Heart right ventricle (tissue), 16 donors: ENCODE measurements at regions not wholly inside any gene's neighbourhood (a gene's known extent, or its start where the extent isn't known, plus 50 kb on each side); places are given as distances from the start of the nearest gene placed in this dataset.

Source experiments
- ATAC-seq, 8 donors: fragments of 200-7000 bp; cut with Tn5 transposase; one replicate each; pipeline ENCODE4 v1.9.1; 2020; ENCODE audit warnings: mild to moderate bottlenecking in 8 of 8, moderate library complexity in 8 of 8, moderate number of reproducible peaks in 1 of 8
- DNase-seq, 2 donors: peaks; one replicate each; pipeline ENCODE4 v3.0.0-alpha.2; 2020
- H3K27ac ChIP-seq, 10 donors: fragments of 200-600 bp; sonication (generic) in 2 of 10; one replicate each; pipeline versions ENCODE4 v1.5.0 to v1.8.0; 2020 to 2022; ENCODE audit warnings: mild to moderate bottlenecking in 3 of 10
- H3K27me3 ChIP-seq, 7 donors: fragments of 200-600 bp; one replicate each; pipeline ENCODE4 v1.8.0; 2021 to 2022; ENCODE audit warnings: mild to moderate bottlenecking in 2 of 7
- H3K36me3 ChIP-seq, 9 donors: fragments of 200-600 bp; sonication (generic) in 1 of 9; one replicate each; pipeline versions ENCODE4 v1.5.0 to v1.8.0; 2020 to 2022; ENCODE audit warnings: mild to moderate bottlenecking in 2 of 9
- H3K4me1 ChIP-seq, 9 donors: fragments of 200-600 bp; sonication (generic) in 1 of 9; one replicate each; pipeline versions ENCODE4 v1.5.0 to v1.8.0; 2020 to 2022; ENCODE audit warnings: mild to moderate bottlenecking in 4 of 9
- H3K4me3 ChIP-seq, 10 donors: fragments of 200-600 bp; sonication (generic) in 2 of 10; one replicate each; pipeline versions ENCODE4 v1.5.0 to v1.8.0; 2020 to 2022; ENCODE audit warnings: mild to moderate bottlenecking in 7 of 10, moderate library complexity in 2 of 10
- H3K9me3 ChIP-seq, 11 donors: fragments of 200-600 bp in 10 of 11; sonication (generic) in 2 of 11; one replicate each; pipeline versions ENCODE4 v1.5.0 to v1.8.0; 2013 to 2022; ENCODE audit warnings: mild to moderate bottlenecking in 2 of 11, control low read depth in 1 of 11, moderate library complexity in 1 of 11
- WGBS, 2 donors: extraction: QIAGEN DNeasy Blood & Tissue Kit; methylation state at CpG; one replicate each; pipeline ENCODE4 v1.1.7; 2013; ENCODE audit warnings: inconsistent platforms in 1 of 2; 5-methylcytosine and 5-hydroxymethylcytosine counted together
- intact Hi-C, 10 donors: fragments of 100-400 bp; cut with DNase I; formaldehyde crosslinking; loops; one replicate each; pipeline versions ENCODE4 v1.11.1 to v1.14.2; 2022
- TF ChIP-seq, protein P1 (sequence below), 9 donors: fragments of 200-600 bp; sonication (generic) in 2 of 9; IDR thresholded peaks; one replicate each; pipeline versions ENCODE4 v1.5.0 to v1.8.0; 2021 to 2022; ENCODE audit warnings: antibody characterized with exemption in 9 of 9, mild to moderate bottlenecking in 5 of 9, moderate library complexity in 1 of 9
- donor health status: Arrhythmogenic right ventricular cardiomyopathy.
- donor health status: ischemic (EF 13 %, LVEDD 7.1; RV severe dilation, severe dysfunction).
- donor health status: healthy with polysubstance abuse.
- donor health status: DM: no; HTN: yes; CAD: no.
- donor health status: DM: no; HTN: no; CAD: no.
- donor health status: ischemic (EF 25% LVEDD 6.9; RV normal size, moderate dysfunction).
- donor health status: ischemic (EF 25% LVEDD 5.7; RV mildly dilated, moderate dysfunction).
- donor health status: healthy.
- donor health status: DM: yes; HTN: yes; CAD: no.
- donor health status: Ischemic cardiomyopathy.
- donor health status: ischemic (EF 35%, LVEDD 5.7; RV mildly dilated, moderate dysfunction).
- donor health status: nonischemic (EF 11% LVEDD 7.7; RV severe dilation, severe dysfunction).
- donor health status: DM: yes; HTN: yes; CAD: no.
- donor health status: PGD.
- donor health status: ischemic (EF 29% LVEDD 5.4; RV normal size, mild dysfunction).
- donor health status: nonischemic (EF 23%, LVEDD 6.1; RV moderate dilation, normal function).

DNA sequence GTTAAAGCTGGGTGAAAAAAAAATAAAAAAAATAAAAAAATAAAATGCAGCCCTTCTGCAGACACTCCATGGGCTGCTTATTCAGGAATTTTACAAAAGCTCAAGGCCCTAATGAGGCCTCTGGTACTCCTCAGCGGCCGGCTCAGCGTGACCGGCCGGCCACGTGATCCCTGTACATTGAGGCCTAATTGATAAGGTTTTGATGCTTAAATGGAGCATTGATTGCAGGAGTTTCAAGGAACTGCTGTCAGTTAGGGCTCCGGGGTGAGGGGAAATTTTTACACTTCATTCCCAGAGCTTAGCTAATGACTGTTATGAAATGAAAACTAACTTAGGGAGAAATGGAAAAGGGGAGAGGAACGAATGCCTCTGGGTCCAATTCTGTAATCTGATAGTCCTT, 368.8 kb upstream of the KIRREL3 start:
- Histone ChIP-seq H3K4me1 (no peaks in the 10 kb centered on the region), H3K27me3 (peaks cover 0 to 6% (median 0%) of the 10 kb centered on the region in 7 donors), H3K9me3 (peaks cover 0 to 3% (median 0%) of the 10 kb centered on the region in 11 donors), H3K4me3 (no peak overlapping the region), H3K36me3 (no peaks in the 10 kb centered on the region), H3K27ac (no peak overlapping the region)
- intact Hi-C loops = no loop called here
- TF ChIP-seq, protein P1, sequence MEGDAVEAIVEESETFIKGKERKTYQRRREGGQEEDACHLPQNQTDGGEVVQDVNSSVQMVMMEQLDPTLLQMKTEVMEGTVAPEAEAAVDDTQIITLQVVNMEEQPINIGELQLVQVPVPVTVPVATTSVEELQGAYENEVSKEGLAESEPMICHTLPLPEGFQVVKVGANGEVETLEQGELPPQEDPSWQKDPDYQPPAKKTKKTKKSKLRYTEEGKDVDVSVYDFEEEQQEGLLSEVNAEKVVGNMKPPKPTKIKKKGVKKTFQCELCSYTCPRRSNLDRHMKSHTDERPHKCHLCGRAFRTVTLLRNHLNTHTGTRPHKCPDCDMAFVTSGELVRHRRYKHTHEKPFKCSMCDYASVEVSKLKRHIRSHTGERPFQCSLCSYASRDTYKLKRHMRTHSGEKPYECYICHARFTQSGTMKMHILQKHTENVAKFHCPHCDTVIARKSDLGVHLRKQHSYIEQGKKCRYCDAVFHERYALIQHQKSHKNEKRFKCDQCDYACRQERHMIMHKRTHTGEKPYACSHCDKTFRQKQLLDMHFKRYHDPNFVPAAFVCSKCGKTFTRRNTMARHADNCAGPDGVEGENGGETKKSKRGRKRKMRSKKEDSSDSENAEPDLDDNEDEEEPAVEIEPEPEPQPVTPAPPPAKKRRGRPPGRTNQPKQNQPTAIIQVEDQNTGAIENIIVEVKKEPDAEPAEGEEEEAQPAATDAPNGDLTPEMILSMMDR (IDR thresholded peaks at IDR 0.05) = no peak
- no peak for ATAC-seq
- WGBS, 2 donors = 63 to 67% methylated on average over 8 of the region's 8 CpGs
- no peak for DNase-seq

DNA sequence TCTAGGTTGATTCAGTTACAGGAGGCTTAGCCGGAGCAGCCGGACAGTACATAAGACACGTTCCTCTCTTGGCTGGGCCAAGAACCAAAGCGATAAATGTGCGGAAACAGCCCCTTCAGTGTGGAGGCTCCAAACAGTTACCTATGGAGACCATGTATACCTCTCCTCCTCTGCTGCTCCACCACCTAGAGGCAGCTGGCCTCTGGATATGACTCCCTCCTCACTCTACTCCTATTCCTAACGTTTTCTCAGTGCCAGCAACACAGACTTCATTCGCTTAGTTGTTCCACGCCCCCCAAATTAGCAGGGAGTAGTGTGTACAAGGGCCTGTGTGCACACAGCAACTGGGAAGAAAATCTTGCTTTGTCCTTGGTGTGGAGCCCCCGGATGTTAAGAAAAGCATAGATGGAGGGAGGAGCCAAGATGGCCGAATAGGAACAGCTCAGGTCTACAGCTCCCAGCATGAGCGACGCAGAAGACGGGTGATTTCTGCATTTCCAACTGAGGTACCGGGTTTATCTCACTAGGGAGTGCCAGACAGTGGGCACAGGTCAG, 362.3 kb upstream of the KIRREL3 start:
- WGBS, 2 donors = 84 to 87% methylated on average over 14 of the region's 14 CpGs
- no peak for ATAC-seq
- TF ChIP-seq, protein P1 (IDR thresholded peaks at IDR 0.05) = no peak

DNA sequence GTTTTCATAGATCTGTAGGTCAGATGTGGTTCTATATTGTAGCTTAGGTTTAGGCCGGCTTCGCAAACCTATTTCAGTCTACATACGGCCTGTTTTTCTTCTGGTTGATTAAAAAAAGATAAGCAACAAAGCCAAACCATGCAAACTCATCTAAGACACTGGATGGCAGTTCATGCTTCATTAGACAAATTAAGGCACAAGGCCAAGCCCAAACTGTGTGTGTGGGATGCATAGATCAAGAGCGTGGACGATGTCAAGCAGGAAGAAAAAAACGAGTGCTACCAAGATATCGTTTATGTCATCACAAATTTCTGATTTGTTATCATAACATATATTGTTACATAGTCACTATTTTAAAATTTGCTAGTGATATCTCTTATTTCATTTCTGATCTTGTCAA, 357.6 kb upstream of the KIRREL3 start:
- H3K27ac ChIP-seq = no peak overlapping the region
- ATAC-seq (no peak), DNase-seq (no peak)
- no peaks in the 10 kb centered on the region for H3K36me3 ChIP-seq
- intact Hi-C loops = no loop called here
- 78 to 81% methylated on average over 7 of the region's 7 CpGs for WGBS, 2 donors
- H3K4me3 ChIP-seq = no peak overlapping the region
- H3K4me1 ChIP-seq = no peaks in the 10 kb centered on the region
- no peaks in the 10 kb centered on the region for H3K9me3 ChIP-seq
- TF ChIP-seq, protein P1 (IDR thresholded peaks at IDR 0.05) = no peak
- H3K27me3 ChIP-seq = peaks cover 0 to 8% (median 0%) of the 10 kb centered on the region in 7 donors

More for the DNA sequence above, 362.3 kb upstream of the KIRREL3 start:
- no peak overlapping the region for H3K27ac ChIP-seq
- H3K4me3 ChIP-seq = no peak overlapping the region
- intact Hi-C loops = no loop called here
- no peaks in the 10 kb centered on the region for H3K36me3 ChIP-seq
- no peak for DNase-seq
- H3K9me3 ChIP-seq = no peaks in the 10 kb centered on the region
- H3K4me1 ChIP-seq = no peaks in the 10 kb centered on the region
- peaks cover 0 to 12% (median 0%) of the 10 kb centered on the region in 7 donors for H3K27me3 ChIP-seq

DNA sequence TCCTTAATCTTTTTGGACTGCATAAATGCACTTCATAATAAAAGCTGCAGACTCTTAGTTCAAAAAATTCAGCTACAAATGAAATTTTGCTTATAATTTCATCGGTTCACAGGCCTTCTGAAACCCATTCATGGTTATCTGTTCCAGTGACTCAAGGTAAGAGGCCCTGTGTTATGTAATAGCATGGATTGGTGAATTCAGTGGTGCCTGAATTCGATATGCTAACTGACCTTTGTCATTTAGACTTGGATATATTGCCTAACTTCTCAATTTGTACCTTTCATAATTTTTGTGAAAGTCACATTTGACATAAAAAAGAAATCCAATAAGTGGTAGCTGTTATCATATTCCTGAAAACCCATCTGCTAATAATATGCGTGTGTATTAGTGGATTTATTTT, 349.9 kb upstream of the KIRREL3 start:
- TF ChIP-seq, protein P1 (IDR thresholded peaks at IDR 0.05) = no peak
- 81 to 88% methylated on average over 3 of the region's 3 CpGs for WGBS, 2 donors
- no peak overlapping the region for H3K27ac ChIP-seq
- ATAC-seq (no peak), DNase-seq (no peak)
- no peak overlapping the region for H3K4me3 ChIP-seq
- no peaks in the 10 kb centered on the region for H3K4me1 ChIP-seq
- intact Hi-C loops = no loop called here
- peaks cover 0 to 3% (median 0%) of the 10 kb centered on the region in 7 donors for H3K27me3 ChIP-seq
- peaks cover 0 to 12% (median 0%) of the 10 kb centered on the region in 11 donors for H3K9me3 ChIP-seq
- no peaks in the 10 kb centered on the region for H3K36me3 ChIP-seq
